OCI-LY3 (cell line): ENCODE measurements at regions not wholly inside any gene's neighbourhood (a gene's known extent, or its start where the extent isn't known, plus 50 kb on each side); places are given as distances from the start of the nearest gene placed in this dataset.

Experiments used
- EZH2phosphoT487 ChIP-seq: fragments of 200-600 bp; shearing (Covaris generic); IDR thresholded peaks from 2 replicates; pipeline ENCODE4 v1.6.1; 2018; ENCODE audit warnings: antibody characterized with exemption, mixed run types, low read depth
- TF ChIP-seq, protein P1 (sequence below): fragments of 200-600, 300-600 bp; sonication (generic); IDR thresholded peaks from 2 replicates; pipeline ENCODE4 v1.5.1; 2014; ENCODE audit warnings: antibody characterized with exemption, low read length, low read depth

DNA sequence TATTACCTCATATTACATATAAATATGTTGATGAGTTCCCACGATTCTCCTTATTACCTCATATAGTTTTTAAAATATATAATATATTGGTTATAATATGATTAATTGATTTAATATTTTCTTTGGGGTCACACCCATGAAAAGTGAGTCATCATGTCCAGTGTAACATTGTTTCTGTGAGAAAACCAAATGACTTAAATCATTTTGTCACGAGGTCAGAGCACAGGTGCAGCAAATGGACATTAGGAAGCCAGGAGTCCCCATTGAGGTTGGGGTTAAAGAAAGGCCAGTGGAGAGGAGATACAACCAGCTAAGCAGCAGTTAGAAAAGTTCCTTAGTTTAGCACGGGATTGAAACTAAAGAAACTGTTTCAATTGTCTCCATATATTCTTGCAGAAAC lies 133.9 kb upstream of the RAPGEF2 start:
- TF ChIP-seq, protein P1, sequence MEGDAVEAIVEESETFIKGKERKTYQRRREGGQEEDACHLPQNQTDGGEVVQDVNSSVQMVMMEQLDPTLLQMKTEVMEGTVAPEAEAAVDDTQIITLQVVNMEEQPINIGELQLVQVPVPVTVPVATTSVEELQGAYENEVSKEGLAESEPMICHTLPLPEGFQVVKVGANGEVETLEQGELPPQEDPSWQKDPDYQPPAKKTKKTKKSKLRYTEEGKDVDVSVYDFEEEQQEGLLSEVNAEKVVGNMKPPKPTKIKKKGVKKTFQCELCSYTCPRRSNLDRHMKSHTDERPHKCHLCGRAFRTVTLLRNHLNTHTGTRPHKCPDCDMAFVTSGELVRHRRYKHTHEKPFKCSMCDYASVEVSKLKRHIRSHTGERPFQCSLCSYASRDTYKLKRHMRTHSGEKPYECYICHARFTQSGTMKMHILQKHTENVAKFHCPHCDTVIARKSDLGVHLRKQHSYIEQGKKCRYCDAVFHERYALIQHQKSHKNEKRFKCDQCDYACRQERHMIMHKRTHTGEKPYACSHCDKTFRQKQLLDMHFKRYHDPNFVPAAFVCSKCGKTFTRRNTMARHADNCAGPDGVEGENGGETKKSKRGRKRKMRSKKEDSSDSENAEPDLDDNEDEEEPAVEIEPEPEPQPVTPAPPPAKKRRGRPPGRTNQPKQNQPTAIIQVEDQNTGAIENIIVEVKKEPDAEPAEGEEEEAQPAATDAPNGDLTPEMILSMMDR = no peak
- no peak for TF ChIP-seq EZH2phosphoT487
